ENCODE measurements at regions not wholly inside any gene's neighbourhood (a gene's known extent, or its start where the extent isn't known, plus 50 kb on each side); places are given as distances from the start of the nearest gene placed in this dataset.
"Not testable (repeated sequence)": the region's sequence is repeated elsewhere in the genome, so short reads cannot be mapped to it uniquely, and the experiment has no call there.

DNA sequence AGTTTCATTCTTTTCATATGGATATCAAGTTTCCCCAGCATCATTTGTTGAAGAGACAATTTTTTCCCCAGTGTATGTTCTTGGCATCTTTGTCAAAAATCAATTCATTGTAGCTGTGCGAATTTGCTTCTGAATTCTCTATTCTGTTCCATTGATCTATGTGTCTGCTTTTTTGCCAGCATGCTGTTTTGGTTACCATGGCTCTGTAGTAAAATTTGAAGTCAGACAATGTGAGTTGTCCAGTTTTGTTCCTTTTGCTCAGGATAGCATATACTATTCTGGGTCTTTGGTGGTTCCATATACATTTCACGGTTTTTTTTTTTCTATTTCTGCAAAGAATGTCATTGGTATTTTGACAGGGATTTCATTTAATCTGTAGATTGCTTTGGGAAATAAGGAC lies 95.6 kb downstream of the PABPC5 start:
- not testable (repeated sequence) for TF ChIP-seq CTCF, POLR2A (IDR thresholded peaks at IDR 0.05)
